GM13977 (cell line): ENCODE measurements at regions not wholly inside any gene's neighbourhood (a gene's known extent, or its start where the extent isn't known, plus 50 kb on each side); places are given as distances from the start of the nearest gene placed in this dataset.

ENCODE experiments used
- DNase-seq: peaks from one replicate; pipeline ENCODE4 v3.0.0; 2012; ENCODE audit warnings: low spot score
- in situ Hi-C: fragments of 300-500 bp; cut with MboI; formaldehyde crosslinking; loops from one replicate; pipeline ENCODE4 v1.12.0; 2022; ENCODE audit warnings: low sequenced_read_pairs, low pct_unique_long_range_greater_than_20kb, mixed read lengths, inconsistent platforms; ENCODE audit not compliant: unreplicated experiment
- TF ChIP-seq, protein P1 (sequence below): IDR thresholded peaks from 2 replicates; pipeline ENCODE4 v1.5.1; 2012; ENCODE audit warnings: mild to moderate bottlenecking, control low read depth; ENCODE audit not compliant: insufficient read depth; ENCODE audit errors: extremely low read depth, missing control alignments

DNA sequence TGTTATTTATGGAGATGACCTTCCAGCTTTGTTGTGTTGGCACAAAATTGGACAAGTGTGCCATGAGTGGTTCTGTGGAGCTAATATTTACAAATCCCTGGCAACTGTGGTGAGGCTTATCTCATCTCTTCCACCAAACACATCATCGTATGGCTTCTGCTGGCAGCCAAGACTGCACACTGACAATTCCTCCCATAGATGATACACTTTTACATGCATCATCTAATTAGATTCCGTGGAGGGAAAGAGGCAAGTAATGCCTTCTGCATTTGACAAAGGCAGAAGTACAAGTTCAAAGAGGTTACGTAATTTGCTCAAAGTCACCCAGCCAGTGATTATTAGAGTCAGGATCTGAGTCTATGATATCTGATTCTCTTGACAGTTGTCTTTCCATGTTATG lies 62.7 kb upstream of the KIRREL3 start:
- DNase-seq: no peak
- TF ChIP-seq, protein P1, sequence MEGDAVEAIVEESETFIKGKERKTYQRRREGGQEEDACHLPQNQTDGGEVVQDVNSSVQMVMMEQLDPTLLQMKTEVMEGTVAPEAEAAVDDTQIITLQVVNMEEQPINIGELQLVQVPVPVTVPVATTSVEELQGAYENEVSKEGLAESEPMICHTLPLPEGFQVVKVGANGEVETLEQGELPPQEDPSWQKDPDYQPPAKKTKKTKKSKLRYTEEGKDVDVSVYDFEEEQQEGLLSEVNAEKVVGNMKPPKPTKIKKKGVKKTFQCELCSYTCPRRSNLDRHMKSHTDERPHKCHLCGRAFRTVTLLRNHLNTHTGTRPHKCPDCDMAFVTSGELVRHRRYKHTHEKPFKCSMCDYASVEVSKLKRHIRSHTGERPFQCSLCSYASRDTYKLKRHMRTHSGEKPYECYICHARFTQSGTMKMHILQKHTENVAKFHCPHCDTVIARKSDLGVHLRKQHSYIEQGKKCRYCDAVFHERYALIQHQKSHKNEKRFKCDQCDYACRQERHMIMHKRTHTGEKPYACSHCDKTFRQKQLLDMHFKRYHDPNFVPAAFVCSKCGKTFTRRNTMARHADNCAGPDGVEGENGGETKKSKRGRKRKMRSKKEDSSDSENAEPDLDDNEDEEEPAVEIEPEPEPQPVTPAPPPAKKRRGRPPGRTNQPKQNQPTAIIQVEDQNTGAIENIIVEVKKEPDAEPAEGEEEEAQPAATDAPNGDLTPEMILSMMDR: no peak
- in situ Hi-C loops: no loop called here

DNA sequence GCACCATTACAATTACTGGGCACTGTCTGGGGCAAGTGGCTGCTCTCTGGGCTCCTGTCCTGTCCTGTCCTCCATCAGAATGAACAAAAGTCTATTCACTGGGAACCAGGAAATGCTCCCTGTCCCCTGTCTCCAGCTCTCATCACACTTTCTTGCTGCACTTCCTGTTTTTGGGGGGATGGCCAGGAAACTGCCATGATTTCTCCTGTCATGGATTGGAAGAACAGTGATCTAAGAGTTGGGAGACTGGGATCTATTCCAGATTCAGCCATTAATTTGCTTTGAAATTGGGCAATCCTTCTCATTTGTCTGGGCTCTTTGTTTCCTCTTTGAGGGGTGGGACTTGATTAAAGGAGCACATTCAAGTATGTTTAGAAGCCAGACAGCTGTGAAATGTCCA lies 61.4 kb upstream of the KIRREL3 start:
- TF ChIP-seq, protein P1: no peak
- DNase-seq: no peak
- in situ Hi-C loops: no loop called here

DNA sequence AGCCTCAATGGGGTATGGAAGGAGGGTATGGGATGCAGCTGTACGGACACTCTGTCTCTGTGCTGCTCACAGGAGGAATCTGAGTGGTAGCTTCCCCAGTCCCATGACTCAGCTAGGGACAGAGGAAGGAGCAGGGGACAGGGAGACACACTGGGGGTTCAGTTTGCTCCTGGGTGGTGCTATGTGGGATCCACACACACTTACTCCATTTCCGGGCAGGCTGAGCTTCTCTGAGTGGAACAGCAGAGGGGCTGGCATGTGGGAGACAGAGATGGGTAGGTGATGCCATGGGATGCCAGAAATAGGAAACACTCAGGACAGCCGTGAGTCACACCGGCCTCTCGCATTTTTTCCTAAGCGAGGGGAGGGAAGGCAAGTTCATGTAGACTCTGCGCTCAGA lies 59.2 kb upstream of the KIRREL3 start:
- TF ChIP-seq, protein P1: no peak
- in situ Hi-C loops: no loop called here
- no peak for DNase-seq

DNA sequence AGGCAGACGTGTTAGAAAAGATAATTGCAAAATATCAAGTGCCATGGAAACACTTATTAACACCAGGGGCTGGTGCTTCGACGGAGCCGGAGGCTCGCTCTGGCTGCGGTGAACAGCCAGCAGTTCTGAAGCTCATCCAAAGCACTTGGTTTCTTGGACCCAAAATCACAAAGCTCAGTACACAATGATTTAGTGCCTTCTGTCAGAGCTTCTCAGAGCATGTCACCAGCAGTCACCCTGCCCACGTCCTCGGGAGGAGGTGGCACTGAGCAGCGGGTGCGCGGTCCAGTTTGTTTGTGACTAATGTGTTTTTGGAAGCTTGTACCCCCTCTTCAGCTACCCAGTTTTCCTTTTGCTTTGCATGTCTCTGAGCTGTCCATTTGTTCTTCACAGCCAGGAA lies 58.7 kb upstream of the KIRREL3 start:
- in situ Hi-C loops: no loop called here
- DNase-seq: no peak
- TF ChIP-seq, protein P1: no peak

DNA sequence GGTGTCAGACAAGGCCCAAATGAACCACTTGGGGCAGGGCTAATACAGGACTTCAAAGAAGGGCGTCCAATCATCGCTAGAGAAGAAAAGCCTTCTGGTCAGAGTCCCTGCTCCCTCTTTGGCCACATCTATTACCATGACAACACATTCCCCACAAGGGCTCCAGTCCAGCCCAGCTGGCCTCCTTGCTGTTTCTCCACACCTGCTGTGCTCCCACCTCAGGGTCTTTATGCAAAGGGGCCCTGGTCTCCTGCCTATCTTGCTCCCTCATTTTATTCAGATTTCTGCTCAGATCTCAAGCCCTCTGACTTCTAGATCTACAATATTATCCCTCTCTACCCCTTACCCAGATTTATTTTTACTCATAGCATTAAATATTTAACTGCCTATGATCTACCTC lies 58.0 kb upstream of the KIRREL3 start:
- TF ChIP-seq, protein P1: no peak
- no peak for DNase-seq
- in situ Hi-C loops: no loop called here

DNA sequence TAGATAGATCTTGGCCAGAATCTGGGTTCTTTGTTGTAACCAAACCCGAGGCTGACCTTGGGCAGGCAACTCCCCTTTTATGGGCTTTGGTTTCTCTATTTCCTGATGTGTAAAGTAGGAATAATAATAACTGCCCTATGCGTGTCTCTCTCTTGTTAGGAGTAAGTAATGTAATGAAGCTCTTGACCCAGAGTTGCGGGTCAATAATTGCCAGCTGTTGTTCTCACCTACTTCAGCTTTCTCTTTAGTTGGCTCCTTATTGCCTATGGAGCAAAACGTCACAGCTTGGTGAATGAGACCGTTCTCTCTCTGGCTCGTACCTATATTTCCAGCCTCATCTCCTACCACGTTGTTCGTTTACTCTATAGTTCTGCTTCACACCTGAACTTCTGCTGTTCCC lies 56.6 kb upstream of the KIRREL3 start:
- DNase-seq: no peak
- TF ChIP-seq, protein P1: no peak
- in situ Hi-C loops: no loop called here
